IPS DF 6.9 (cell line): ENCODE measurements at regions not wholly inside any gene's neighbourhood (a gene's known extent, or its start where the extent isn't known, plus 50 kb on each side); places are given as distances from the start of the nearest gene placed in this dataset.
"Not testable (repeated sequence)": the region's sequence is repeated elsewhere in the genome, so short reads cannot be mapped to it uniquely, and the experiment has no call there.

Source experiments
- DNase-seq: peaks from one replicate; pipeline ENCODE4 v3.0.0-alpha.2; 2013; ENCODE audit warnings: low read depth, low spot score
- H3K27ac ChIP-seq: one replicate; pipeline ENCODE4 v1.5.1; 2013; ENCODE audit warnings: low read length, control low read depth
- H3K27me3 ChIP-seq: 2 replicates; pipeline ENCODE4 v1.6.1; 2013; ENCODE audit warnings: mild to moderate bottlenecking, low read length; ENCODE audit not compliant: control insufficient read depth, insufficient read depth
- H3K36me3 ChIP-seq: 2 replicates; pipeline ENCODE4 v1.6.1; 2013; ENCODE audit warnings: low read length; ENCODE audit not compliant: control insufficient read depth, insufficient read depth
- H3K4me1 ChIP-seq: 2 replicates; pipeline ENCODE4 v1.6.1; 2013; ENCODE audit warnings: low read length; ENCODE audit not compliant: control insufficient read depth, insufficient read depth
- H3K4me3 ChIP-seq: 2 replicates; pipeline ENCODE4 v1.5.1; 2013; ENCODE audit warnings: mild to moderate bottlenecking, low read length
- H3K9me3 ChIP-seq: 2 replicates; pipeline ENCODE4 v1.6.1; 2013; ENCODE audit warnings: low read length, inconsistent platforms; ENCODE audit not compliant: control insufficient read depth, insufficient read depth
- WGBS: extraction: QIAGEN DNeasy Blood & Tissue Kit; methylation state at CpG from one replicate; pipeline ENCODE4 v1.1.7; 2013; ENCODE audit warnings: mixed read lengths, missing lambda C conversion rate; ENCODE audit not compliant: insufficient read length, insufficient coverage; 5-methylcytosine and 5-hydroxymethylcytosine counted together

DNA sequence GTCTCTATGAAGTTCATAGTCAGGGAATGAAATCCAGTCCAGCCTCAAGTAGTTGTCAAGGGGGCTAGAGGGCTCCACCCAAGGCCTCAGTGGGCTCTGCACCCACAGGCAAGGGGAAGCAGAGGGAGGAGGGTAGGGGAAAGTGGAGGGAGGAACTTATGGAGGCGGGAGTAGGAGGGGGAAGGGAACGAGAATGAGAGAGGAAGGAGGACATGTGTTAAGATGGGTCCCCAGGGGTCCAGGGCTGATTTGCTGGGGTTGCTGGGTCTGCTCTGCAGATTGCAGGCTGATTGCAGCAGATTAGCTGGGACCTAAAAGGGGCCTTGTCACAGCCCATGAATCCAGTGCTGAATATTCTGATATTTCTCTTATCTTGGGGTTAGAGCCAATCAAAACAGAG is 166.9 kb upstream of the IL12B start:
- H3K4me3 ChIP-seq = no peak overlapping the region
- DNase-seq = no peak
- no CpG with 5 or more reads among the region's 2 CpGs for WGBS
- peaks cover 3% of the 10 kb centered on the region; the same call in 1 of the 2 replicates for H3K4me1 ChIP-seq
- no peaks in the 10 kb centered on the region for H3K9me3 ChIP-seq
- no peaks in the 10 kb centered on the region for H3K27me3 ChIP-seq
- no peak overlapping the region for H3K27ac ChIP-seq
- H3K36me3 ChIP-seq = no peaks in the 10 kb centered on the region

DNA sequence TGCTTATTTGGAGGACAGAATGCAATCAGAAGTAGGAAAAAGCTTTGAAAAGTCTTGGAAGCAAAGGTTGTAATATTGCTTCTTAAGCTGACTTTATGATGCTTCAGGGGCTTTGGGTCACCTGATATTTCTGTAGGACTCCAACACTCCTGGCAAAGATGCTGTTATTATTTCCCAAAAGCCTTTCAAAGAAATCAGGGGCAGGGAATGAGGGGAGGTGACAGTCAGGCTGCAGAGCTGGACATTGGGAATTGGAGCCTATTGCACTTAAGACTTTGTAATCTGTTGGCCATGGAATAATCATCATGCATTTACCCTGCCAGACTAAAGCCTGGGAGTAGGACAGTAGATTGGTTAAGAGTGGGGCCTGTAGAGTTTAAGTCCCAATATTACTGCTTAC is 168.3 kb upstream of the IL12B start:
- Histone ChIP-seq H3K4me3 (no peak overlapping the region), H3K27me3 (no peaks in the 10 kb centered on the region), H3K9me3 (no peaks in the 10 kb centered on the region), H3K36me3 (no peaks in the 10 kb centered on the region), H3K4me1 (peaks cover 3% of the 10 kb centered on the region; the same call in 1 of the 2 replicates), H3K27ac (no peak overlapping the region)
- no peak for DNase-seq

DNA sequence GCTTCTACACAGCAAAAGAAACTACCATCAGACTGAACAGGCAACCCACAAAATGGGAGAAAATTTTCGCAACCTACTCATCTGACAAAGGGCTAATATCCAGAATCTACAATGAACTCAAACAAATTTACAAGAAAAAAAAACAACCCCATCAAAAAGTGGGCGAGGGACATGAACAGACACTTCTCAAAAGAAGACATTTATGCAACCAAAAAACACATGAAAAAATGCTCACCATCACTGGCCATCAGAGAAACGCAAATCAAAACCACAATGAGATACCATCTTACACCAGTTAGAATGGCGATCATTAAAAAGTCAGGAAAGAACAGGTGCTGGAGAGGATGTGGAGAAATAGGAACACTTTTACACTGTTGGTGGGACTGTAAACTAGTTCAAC is 171.8 kb upstream of the IL12B start:
- not testable (repeated sequence) for H3K27me3 ChIP-seq, H3K9me3 ChIP-seq
- WGBS = no CpG with 5 or more reads among the region's 4 CpGs

DNA sequence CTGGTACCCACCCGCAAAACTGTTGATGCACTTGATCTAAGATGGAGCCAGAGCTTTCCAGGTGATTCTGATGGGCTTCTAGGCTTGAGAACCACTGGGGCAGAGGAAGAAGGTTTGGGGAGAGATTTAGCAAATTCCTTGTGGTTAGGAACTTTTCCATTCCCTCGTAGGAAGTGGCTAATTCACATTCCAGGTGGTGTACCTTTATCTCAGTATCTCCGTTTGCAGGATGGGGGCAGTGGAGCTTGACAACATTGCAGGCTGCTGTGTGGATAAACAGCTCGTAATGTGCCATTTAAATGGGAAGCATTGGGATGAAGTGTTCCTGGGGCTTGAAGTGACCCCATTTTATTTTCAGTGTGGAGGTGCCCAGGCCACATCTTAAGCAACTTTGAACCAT is 172.9 kb upstream of the IL12B start:
- H3K4me3 ChIP-seq = no peak overlapping the region
- H3K27me3 ChIP-seq = no peaks in the 10 kb centered on the region
- H3K9me3 ChIP-seq = no peaks in the 10 kb centered on the region
- no peaks in the 10 kb centered on the region for H3K4me1 ChIP-seq
- WGBS = no CpG with 5 or more reads among the region's 4 CpGs
- H3K27ac ChIP-seq = no peak overlapping the region
- no peaks in the 10 kb centered on the region for H3K36me3 ChIP-seq
- no peak for DNase-seq

More for the DNA sequence above, 171.8 kb upstream of the IL12B start:
- not testable (repeated sequence) for H3K36me3 ChIP-seq, DNase-seq, H3K4me1 ChIP-seq, H3K4me3 ChIP-seq, H3K27ac ChIP-seq

DNA sequence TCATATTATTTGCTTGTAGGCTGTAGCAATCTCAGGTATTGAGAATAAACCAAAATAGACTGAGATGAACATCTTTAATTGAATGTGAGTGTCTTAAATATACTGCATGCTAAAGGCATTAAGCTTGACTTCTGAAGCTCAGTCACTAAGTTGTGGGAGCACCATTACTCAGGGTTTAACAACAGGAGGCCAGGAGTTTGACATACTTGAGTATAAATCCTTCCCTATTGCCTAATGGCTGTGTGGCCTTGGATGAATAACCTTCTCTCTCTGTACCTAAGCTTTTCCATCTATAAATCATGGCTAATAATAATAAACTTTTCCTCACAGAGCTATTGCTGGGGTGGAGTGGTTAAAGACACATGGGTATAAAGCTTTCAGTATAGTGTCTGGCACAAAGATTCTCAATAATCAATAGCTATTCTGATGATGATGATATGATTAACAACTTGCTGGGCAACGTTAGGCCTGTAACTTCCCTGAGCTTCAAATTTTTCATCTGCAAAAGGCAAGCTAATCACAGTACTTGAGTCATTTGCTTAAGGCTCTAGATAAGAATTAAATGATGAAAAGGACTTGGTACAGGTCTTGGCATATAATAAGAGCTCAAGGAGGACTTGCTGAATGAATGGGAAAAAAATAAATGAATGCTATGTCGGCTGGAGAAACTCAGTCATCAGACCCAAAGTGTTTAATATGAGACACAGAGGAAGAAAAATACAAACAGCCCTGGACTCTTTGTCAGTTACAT is 174.0 kb upstream of the IL12B start:
- H3K4me1 ChIP-seq = no peaks in the 10 kb centered on the region
- no peaks in the 10 kb centered on the region for H3K27me3 ChIP-seq
- H3K27ac ChIP-seq = no peak overlapping the region
- no peak for DNase-seq
- WGBS = no CpG with 5 or more reads among the region's 2 CpGs
- H3K36me3 ChIP-seq = no peaks in the 10 kb centered on the region
- no peak overlapping the region for H3K4me3 ChIP-seq
- no peaks in the 10 kb centered on the region for H3K9me3 ChIP-seq

DNA sequence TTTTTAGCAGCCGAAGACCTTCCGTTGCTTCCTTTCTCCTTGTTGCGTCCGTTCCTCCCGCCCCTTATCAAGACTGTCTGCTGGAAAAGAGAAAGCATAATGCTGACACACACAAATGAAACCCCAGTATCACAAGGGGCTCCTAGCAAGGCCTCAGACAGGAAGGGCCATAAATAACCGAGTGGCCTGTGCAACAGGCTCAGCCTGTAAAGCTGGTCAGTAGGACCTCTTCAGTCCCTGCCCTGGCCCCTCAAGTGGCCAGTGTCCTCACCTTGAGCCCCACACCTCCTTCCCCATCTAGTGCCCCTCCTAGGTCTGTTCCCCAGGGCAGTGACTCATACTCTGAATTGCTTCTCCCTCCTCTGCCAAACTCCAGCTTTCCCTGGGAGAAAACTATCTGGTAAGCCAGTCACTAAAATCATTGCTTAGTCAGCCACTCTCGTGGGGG is 174.6 kb upstream of the IL12B start:
- Histone ChIP-seq H3K4me3 (no peak overlapping the region), H3K27ac (no peak overlapping the region)
- no CpG with 5 or more reads among the region's 7 CpGs for WGBS

GRCh38 chr5:159507055-159507454 is 176.8 kb upstream of the IL12B start:
- Histone ChIP-seq H3K4me1 (no peaks in the 10 kb centered on the region), H3K27me3 (no peaks in the 10 kb centered on the region), H3K9me3 (no peaks in the 10 kb centered on the region), H3K27ac (no peak overlapping the region), H3K36me3 (no peaks in the 10 kb centered on the region), H3K4me3 (no peak overlapping the region)
- WGBS = no CpG with 5 or more reads among the region's 2 CpGs
- DNase-seq = no peak

More for the DNA sequence above, 174.6 kb upstream of the IL12B start:
- Histone ChIP-seq H3K4me1 (no peaks in the 10 kb centered on the region), H3K36me3 (no peaks in the 10 kb centered on the region), H3K27me3 (no peaks in the 10 kb centered on the region), H3K9me3 (no peaks in the 10 kb centered on the region)
- no peak for DNase-seq

DNA sequence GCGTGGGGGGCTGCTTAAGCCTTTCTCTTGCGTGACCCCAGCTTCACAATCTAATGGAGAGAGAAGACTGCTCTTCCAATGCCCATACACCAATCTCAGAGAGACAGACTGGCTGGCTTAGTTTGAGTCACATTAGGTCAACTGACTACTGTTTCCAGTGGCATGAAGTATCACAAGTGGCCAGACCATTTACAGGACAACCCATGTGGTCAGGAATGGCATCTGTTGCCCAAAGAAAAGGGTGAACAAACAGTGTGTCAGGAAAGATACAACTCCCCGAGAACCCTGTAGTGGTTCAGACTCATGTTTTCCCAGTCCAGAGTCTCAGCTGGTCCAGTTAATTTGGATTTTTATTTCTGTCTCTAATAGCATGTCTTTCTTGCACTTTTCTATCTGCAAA is 177.4 kb upstream of the IL12B start:
- Histone ChIP-seq H3K27me3 (no peaks in the 10 kb centered on the region), H3K27ac (no peak overlapping the region), H3K4me1 (no peaks in the 10 kb centered on the region), H3K36me3 (no peaks in the 10 kb centered on the region), H3K4me3 (no peak overlapping the region), H3K9me3 (no peaks in the 10 kb centered on the region)
- DNase-seq = no peak
- WGBS = no CpG with 5 or more reads among the region's 3 CpGs

DNA sequence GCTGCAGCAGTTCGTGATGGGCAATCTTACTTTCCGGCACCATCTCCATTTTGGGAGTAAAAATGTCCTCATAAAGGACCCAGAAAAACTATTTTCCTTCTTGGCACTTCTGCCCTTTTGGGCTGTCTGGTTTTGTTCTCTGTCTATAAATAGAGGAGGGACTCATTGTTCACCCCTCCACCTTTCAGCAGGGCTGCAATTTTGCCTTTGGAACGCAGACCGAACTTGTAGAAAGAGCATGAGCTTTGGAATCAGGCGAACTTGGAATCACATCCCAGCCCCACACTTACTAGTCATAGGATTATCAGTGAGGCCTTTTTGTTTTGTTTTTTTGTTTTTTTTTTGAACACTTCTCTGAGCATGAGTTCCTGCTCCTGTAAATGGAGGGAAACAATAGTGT is 178.1 kb upstream of the IL12B start:
- Histone ChIP-seq H3K4me1 (no peaks in the 10 kb centered on the region), H3K4me3 (no peak overlapping the region)
- no CpG with 5 or more reads among the region's 5 CpGs for WGBS

DNA sequence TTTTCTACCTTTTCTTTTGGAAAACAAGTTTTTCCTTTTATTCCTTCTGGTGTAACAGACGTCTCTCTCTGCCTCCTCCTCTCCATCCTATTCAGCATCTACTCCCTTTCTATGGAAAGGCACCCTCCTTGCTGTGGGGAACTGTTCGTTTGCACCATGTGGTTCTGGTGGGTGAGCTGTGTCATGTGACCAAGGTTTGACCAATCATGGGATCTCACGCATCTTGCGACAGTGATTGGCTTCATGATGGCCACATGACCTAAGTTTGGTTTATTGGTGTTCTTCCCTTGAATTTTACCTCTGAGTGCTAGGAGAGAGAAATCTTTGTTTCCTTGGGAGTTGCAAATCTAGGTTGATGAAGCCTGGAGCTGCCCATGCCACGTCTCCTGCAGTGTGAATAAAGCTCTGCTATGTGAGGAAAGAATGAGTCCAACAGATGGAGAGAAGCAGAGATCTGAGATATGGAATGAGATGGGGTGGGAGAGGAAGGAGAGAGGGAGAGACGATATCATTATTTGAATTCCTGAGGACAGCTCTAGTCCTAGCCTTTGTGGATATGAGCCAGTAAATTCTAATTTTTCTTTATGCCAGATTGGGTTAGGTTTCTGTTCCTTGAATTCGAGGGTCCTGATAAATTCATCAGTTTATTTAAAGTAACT is 178.8 kb upstream of the IL12B start:
- no peaks in the 10 kb centered on the region for H3K36me3 ChIP-seq
- no peaks in the 10 kb centered on the region for H3K4me1 ChIP-seq
- no peaks in the 10 kb centered on the region for H3K27me3 ChIP-seq
- WGBS = no CpG with 5 or more reads among the region's 7 CpGs
- H3K4me3 ChIP-seq = no peak overlapping the region
- DNase-seq = no peak
- no peaks in the 10 kb centered on the region for H3K9me3 ChIP-seq
- no peak overlapping the region for H3K27ac ChIP-seq

More for the DNA sequence above, 178.1 kb upstream of the IL12B start:
- Histone ChIP-seq H3K27ac (no peak overlapping the region), H3K9me3 (no peaks in the 10 kb centered on the region), H3K27me3 (no peaks in the 10 kb centered on the region), H3K36me3 (no peaks in the 10 kb centered on the region)
- no peak for DNase-seq

DNA sequence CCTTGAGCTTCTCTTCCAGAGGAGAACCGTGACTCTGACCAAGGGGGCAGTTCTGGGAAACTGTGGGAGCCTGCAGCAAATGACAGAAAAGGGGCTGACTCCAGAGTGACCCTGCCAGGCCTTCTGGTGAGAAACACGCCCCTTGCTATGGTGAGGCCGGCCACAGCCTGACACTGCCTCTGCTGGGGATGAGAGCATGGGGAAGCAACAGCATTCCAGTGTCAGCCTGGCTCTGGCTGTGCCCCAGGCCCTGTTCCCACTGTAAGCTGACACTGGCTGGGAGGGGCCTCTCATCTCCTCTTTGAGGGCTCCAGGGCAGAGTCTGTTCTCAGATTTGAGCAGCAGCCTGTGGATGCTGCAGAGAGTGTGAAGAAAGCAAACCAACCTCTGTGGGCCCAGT is 180.0 kb upstream of the IL12B start:
- Histone ChIP-seq H3K27me3 (no peaks in the 10 kb centered on the region), H3K4me1 (no peaks in the 10 kb centered on the region), H3K9me3 (no peaks in the 10 kb centered on the region), H3K4me3 (no peak overlapping the region), H3K27ac (no peak overlapping the region), H3K36me3 (no peaks in the 10 kb centered on the region)
- DNase-seq = peak; percentile 39
- WGBS = no CpG with 5 or more reads among the region's 3 CpGs
